AG09319 (cell line): ENCODE measurements at regions not wholly inside any gene's neighbourhood (a gene's known extent, or its start where the extent isn't known, plus 50 kb on each side); places are given as distances from the start of the nearest gene placed in this dataset.

Experiments
- DNase-seq: peaks from one replicate; pipeline ENCODE4 v3.0.0-alpha.2; 2010; ENCODE audit warnings: low read depth; ENCODE audit errors: extremely low read depth
- CTCF ChIP-seq: IDR thresholded peaks from 2 replicates; pipeline ENCODE4 v1.5.1; 2011; ENCODE audit warnings: low read depth, mild to moderate bottlenecking, inconsistent platforms, low read length, moderate library complexity

GRCh38 chr17:79527306-79527705, 83.5 kb downstream of the RBFOX3 start:
- DNase-seq = no peak
- no peak for TF ChIP-seq CTCF

- DNase-seq = no peak
- TF ChIP-seq CTCF = no peak
Observed at GRCh38 chr17:79525793-79526677, 84.8 kb downstream of the RBFOX3 start.

- no peak for DNase-seq
- no peak for TF ChIP-seq CTCF
Observed at GRCh38 chr17:79524213-79525187, 86.4 kb downstream of the RBFOX3 start.

- TF ChIP-seq CTCF = no peak
- no peak for DNase-seq
Observed at GRCh38 chr17:79522414-79522813, 88.4 kb downstream of the RBFOX3 start.

- no peak for TF ChIP-seq CTCF
- no peak for DNase-seq
Observed at GRCh38 chr17:79521225-79521624, 89.6 kb downstream of the RBFOX3 start.

GRCh38 chr17:79520167-79521165, 90.4 kb downstream of the RBFOX3 start:
- TF ChIP-seq CTCF = no peak
- DNase-seq = no peak
